Ectodermal cell (in vitro differentiated cells): ENCODE measurements at regions not wholly inside any gene's neighbourhood (a gene's known extent, or its start where the extent isn't known, plus 50 kb on each side); places are given as distances from the start of the nearest gene placed in this dataset.

Experiments used
- H3K27ac ChIP-seq: 2 replicates; pipeline ENCODE4 v1.7.0; 2013; ENCODE audit warnings: mild to moderate bottlenecking, low read depth, low read length; ENCODE audit not compliant: insufficient read depth, poor library complexity, severe bottlenecking
- H3K27me3 ChIP-seq: 2 replicates; pipeline ENCODE4 v1.7.0; 2013; ENCODE audit warnings: mild to moderate bottlenecking, low read length; ENCODE audit not compliant: insufficient read depth, control insufficient read depth, poor library complexity, severe bottlenecking
- H3K36me3 ChIP-seq: one replicate; pipeline ENCODE4 v1.7.0; 2013; ENCODE audit warnings: low read length; ENCODE audit not compliant: control insufficient read depth, insufficient read depth
- H3K4me1 ChIP-seq: one replicate; pipeline ENCODE4 v1.7.0; 2013; ENCODE audit warnings: low read length; ENCODE audit not compliant: control insufficient read depth, insufficient read depth
- H3K4me3 ChIP-seq: 2 replicates; pipeline ENCODE4 v1.7.0; 2013; ENCODE audit warnings: low read depth, low read length, control low read depth; ENCODE audit not compliant: insufficient read depth
- H3K9me3 ChIP-seq: 2 replicates; pipeline ENCODE4 v1.7.0; 2013; ENCODE audit warnings: mild to moderate bottlenecking, low read length, moderate library complexity; ENCODE audit not compliant: control insufficient read depth
- WGBS, 2 experiments: methylation state at CpG; one replicate each; pipeline ENCODE4 v1.1.7; 2013; ENCODE audit warnings: missing lambda C conversion rate in 2 of 2; 5-methylcytosine and 5-hydroxymethylcytosine counted together

- Histone ChIP-seq H3K36me3 (no peaks in the 10 kb centered on the region), H3K4me1 (peaks cover 3% of the 10 kb centered on the region), H3K9me3 (no peaks in the 10 kb centered on the region), H3K27ac (no peak overlapping the region), H3K4me3 (no peak overlapping the region), H3K27me3 (peaks cover 5% of the 10 kb centered on the region)
- 86 to 90% methylated on average over 5 of the region's 5 CpGs for WGBS, 2 experiments
These were observed 196.3 kb upstream of the PKDCC start for GRCh38 chr2:41851554-41851953.

- H3K4me3 ChIP-seq, result no peak overlapping the region
- H3K9me3 ChIP-seq, result no peaks in the 10 kb centered on the region
- no peaks in the 10 kb centered on the region for H3K27me3 ChIP-seq
- H3K36me3 ChIP-seq, result no peaks in the 10 kb centered on the region
- no peak overlapping the region for H3K27ac ChIP-seq
- WGBS, 2 experiments, result 17 to 27% methylated on average over 8 of the region's 8 CpGs
- H3K4me1 ChIP-seq, result peaks cover 3% of the 10 kb centered on the region
These were observed 194.2 kb upstream of the PKDCC start for GRCh38 chr2:41853427-41854191.

- Histone ChIP-seq H3K9me3 (no peaks in the 10 kb centered on the region), H3K27ac (no peak overlapping the region), H3K4me3 (no peak overlapping the region), H3K4me1 (peaks cover 3% of the 10 kb centered on the region), H3K27me3 (no peaks in the 10 kb centered on the region), H3K36me3 (no peaks in the 10 kb centered on the region)
- 93 to 96% methylated on average over 3 to 4 of the region's 4 CpGs for WGBS, 2 experiments
These were observed 193.6 kb upstream of the PKDCC start for GRCh38 chr2:41854227-41854626.

GRCh38 chr2:41856946-41857345, 190.9 kb upstream of the PKDCC start:
- Histone ChIP-seq H3K4me1 (peaks cover 3% of the 10 kb centered on the region), H3K9me3 (no peaks in the 10 kb centered on the region), H3K36me3 (no peaks in the 10 kb centered on the region), H3K27me3 (no peaks in the 10 kb centered on the region), H3K4me3 (no peak overlapping the region), H3K27ac (no peak overlapping the region)
- WGBS, 2 experiments, result 92 to 94% methylated on average over 1 of the region's 1 CpG

- no peaks in the 10 kb centered on the region for H3K9me3 ChIP-seq
- H3K36me3 ChIP-seq, result no peaks in the 10 kb centered on the region
- H3K4me1 ChIP-seq, result peaks cover 3% of the 10 kb centered on the region
- WGBS, 2 experiments, result 94 to 96% methylated on average over 7 of the region's 9 CpGs
- H3K4me3 ChIP-seq, result no peak overlapping the region
- no peaks in the 10 kb centered on the region for H3K27me3 ChIP-seq
- no peak overlapping the region for H3K27ac ChIP-seq
These were observed 188.0 kb upstream of the PKDCC start for GRCh38 chr2:41859615-41860514.

- WGBS, 2 experiments, result 86 to 90% methylated on average over 2 of the region's 2 CpGs
- Histone ChIP-seq H3K4me1 (no peaks in the 10 kb centered on the region), H3K9me3 (no peaks in the 10 kb centered on the region), H3K4me3 (no peak overlapping the region), H3K27me3 (no peaks in the 10 kb centered on the region), H3K27ac (no peak overlapping the region), H3K36me3 (no peaks in the 10 kb centered on the region)
These were observed 184.8 kb upstream of the PKDCC start for GRCh38 chr2:41863062-41863461.

GRCh38 chr2:41865263-41865662, 182.6 kb upstream of the PKDCC start:
- Histone ChIP-seq H3K36me3 (no peaks in the 10 kb centered on the region), H3K9me3 (no peaks in the 10 kb centered on the region), H3K27ac (no peak overlapping the region), H3K27me3 (no peaks in the 10 kb centered on the region), H3K4me3 (no peak overlapping the region), H3K4me1 (peaks cover 4% of the 10 kb centered on the region)
- WGBS, 2 experiments, result 79 to 80% methylated on average over 3 of the region's 3 CpGs

- no peaks in the 10 kb centered on the region for H3K36me3 ChIP-seq
- no peaks in the 10 kb centered on the region for H3K9me3 ChIP-seq
- WGBS, 2 experiments, result 91 to 92% methylated on average over 3 of the region's 3 CpGs
- no peak overlapping the region for H3K27ac ChIP-seq
- peaks cover 4% of the 10 kb centered on the region for H3K4me1 ChIP-seq
- H3K4me3 ChIP-seq, result no peak overlapping the region
- no peaks in the 10 kb centered on the region for H3K27me3 ChIP-seq
These were observed 180.3 kb upstream of the PKDCC start for GRCh38 chr2:41867553-41867952.

- H3K27ac ChIP-seq, result no peak overlapping the region
These were observed 178.1 kb upstream of the PKDCC start for GRCh38 chr2:41869542-41870264.

GRCh38 chr2:41870265-41870585, 177.6 kb upstream of the PKDCC start:
- H3K27me3 ChIP-seq, result no peaks in the 10 kb centered on the region
- H3K4me3 ChIP-seq, result no peak overlapping the region
- no peaks in the 10 kb centered on the region for H3K9me3 ChIP-seq
- H3K36me3 ChIP-seq, result no peaks in the 10 kb centered on the region
- H3K4me1 ChIP-seq, result peaks cover 10% of the 10 kb centered on the region
- 92% methylated on average over 6 of the region's 6 CpGs for WGBS, 2 experiments
- no peak overlapping the region for H3K27ac ChIP-seq

More at GRCh38 chr2:41869542-41870264, 178.1 kb upstream of the PKDCC start:
- no peaks in the 10 kb centered on the region for H3K36me3 ChIP-seq
- H3K9me3 ChIP-seq, result no peaks in the 10 kb centered on the region
- WGBS, 2 experiments, result 33 to 50% methylated on average over 2 to 3 of the region's 3 CpGs
- H3K4me1 ChIP-seq, result peaks cover 10% of the 10 kb centered on the region
- H3K4me3 ChIP-seq, result no peak overlapping the region
- H3K27me3 ChIP-seq, result no peaks in the 10 kb centered on the region
